Liver (tissue), 8 donors: ENCODE measurements at regions not wholly inside any gene's neighbourhood (a gene's known extent, or its start where the extent isn't known, plus 50 kb on each side); places are given as distances from the start of the nearest gene placed in this dataset.

Source experiments
- DNase-seq: peaks from one replicate; pipeline ENCODE4 v3.0.0-alpha.2; 2017; ENCODE audit warnings: low spot score
- H3K27ac ChIP-seq, 2 donors: one replicate each; pipeline ENCODE4 v1.7.0; 2013; ENCODE audit warnings: inconsistent platforms in 2 of 2, low read length in 2 of 2, control low read depth in 1 of 2, low read depth in 1 of 2, mild to moderate bottlenecking in 1 of 2
- H3K27me3 ChIP-seq, 4 donors: one replicate each; pipeline versions ENCODE4 v1.6.1 to v1.7.0; 2013; ENCODE audit warnings: low read length in 3 of 4, inconsistent platforms in 1 of 4, mild to moderate bottlenecking in 1 of 4, moderate library complexity in 1 of 4; ENCODE audit not compliant: control insufficient read depth in 4 of 4, insufficient read depth in 4 of 4
- H3K36me3 ChIP-seq, 4 donors: one replicate each; pipeline versions ENCODE4 v1.6.1 to v1.7.0; 2013; ENCODE audit warnings: low read length in 3 of 4, mild to moderate bottlenecking in 3 of 4, low read depth in 1 of 4, moderate library complexity in 1 of 4; ENCODE audit not compliant: control insufficient read depth in 4 of 4, insufficient read depth in 3 of 4
- H3K4me1 ChIP-seq, 4 donors: one replicate each; pipeline versions ENCODE4 v1.6.1 to v1.7.0; 2013; ENCODE audit warnings: low read length in 3 of 4, mild to moderate bottlenecking in 3 of 4, moderate library complexity in 1 of 4; ENCODE audit not compliant: control insufficient read depth in 4 of 4, insufficient read depth in 4 of 4
- H3K4me3 ChIP-seq, 3 donors: one replicate each; pipeline versions ENCODE4 v1.6.1 to v1.7.0; 2013; ENCODE audit warnings: low read length in 3 of 3, control low read depth in 1 of 3, low read depth in 1 of 3, mild to moderate bottlenecking in 1 of 3
- H3K9ac ChIP-seq, 2 donors: one replicate each; pipeline ENCODE4 v1.7.0; 2013; ENCODE audit warnings: low read length in 2 of 2, mild to moderate bottlenecking in 2 of 2, moderate library complexity in 2 of 2, control low read depth in 1 of 2, low read depth in 1 of 2
- H3K9me3 ChIP-seq, 4 donors: one replicate each; pipeline versions ENCODE4 v1.6.1 to v1.7.0; 2013; ENCODE audit warnings: low read length in 3 of 4; ENCODE audit not compliant: control insufficient read depth in 4 of 4
- ATF3 ChIP-seq: IDR thresholded peaks from 2 replicates; pipeline ENCODE4 v1.6.1; 2016; ENCODE audit warnings: antibody characterized with exemption
- EGR1 ChIP-seq, 2 donors: IDR thresholded peaks; 2 replicates each; pipeline ENCODE4 v1.6.1; 2016 to 2018; ENCODE audit warnings: antibody characterized with exemption in 2 of 2, low read depth in 2 of 2
- FOXA1 ChIP-seq: IDR thresholded peaks from 2 replicates; pipeline ENCODE4 v1.6.1; 2016; ENCODE audit warnings: antibody characterized with exemption
- FOXA2 ChIP-seq: IDR thresholded peaks from 2 replicates; pipeline ENCODE4 v1.6.1; 2016; ENCODE audit warnings: antibody characterized with exemption
- GABPA ChIP-seq, 2 donors: IDR thresholded peaks in 1 of 2; conservative IDR thresholded peaks in 1 of 2; 2 replicates each; pipeline ENCODE4 v1.6.1; 2016; ENCODE audit warnings: antibody characterized with exemption in 2 of 2, mild to moderate bottlenecking in 1 of 2, moderate library complexity in 1 of 2
- HNF4A ChIP-seq, 2 donors: conservative IDR thresholded peaks; 2 replicates each; pipeline ENCODE4 v1.6.1; 2016; ENCODE audit warnings: antibody characterized with exemption in 2 of 2, mild to moderate bottlenecking in 2 of 2
- HNF4G ChIP-seq: IDR thresholded peaks from 2 replicates; pipeline ENCODE4 v1.6.1; 2016; ENCODE audit warnings: antibody characterized with exemption
- JUND ChIP-seq, 2 donors: IDR thresholded peaks; 2 replicates each; pipeline ENCODE4 v1.6.1; 2016; ENCODE audit warnings: antibody characterized with exemption in 2 of 2
- NR2F2 ChIP-seq: IDR thresholded peaks from 2 replicates; pipeline ENCODE4 v1.6.1; 2016; ENCODE audit warnings: antibody characterized with exemption
- RAD21 ChIP-seq, 2 donors: IDR thresholded peaks; 2 replicates each; pipeline ENCODE4 v1.6.1; 2016; ENCODE audit warnings: antibody characterized with exemption in 2 of 2, mild to moderate bottlenecking in 2 of 2
- RXRA ChIP-seq, 2 donors: IDR thresholded peaks; 2 replicates each; pipeline ENCODE4 v1.6.1; 2017 to 2018; ENCODE audit warnings: antibody characterized with exemption in 2 of 2, mild to moderate bottlenecking in 1 of 2
- SP1 ChIP-seq: IDR thresholded peaks from 2 replicates; pipeline ENCODE4 v1.6.1; 2018; ENCODE audit warnings: antibody characterized with exemption, mild to moderate bottlenecking
- TAF1 ChIP-seq: conservative IDR thresholded peaks from 2 replicates; pipeline ENCODE4 v1.6.1; 2016; ENCODE audit warnings: antibody characterized with exemption, mild to moderate bottlenecking
- YY1 ChIP-seq: IDR thresholded peaks from 2 replicates; pipeline ENCODE4 v1.6.1; 2016; ENCODE audit warnings: antibody characterized with exemption, mild to moderate bottlenecking
- WGBS: extraction: QIAGEN DNeasy Blood & Tissue Kit; methylation state at CpG from one replicate; pipeline ENCODE4 v1.1.7; 2013; 5-methylcytosine and 5-hydroxymethylcytosine counted together
- TF ChIP-seq, protein P1 (sequence below): fragments of 150-350 bp; IDR thresholded peaks from 2 replicates; pipeline ENCODE4 v1.5.1; 2017; ENCODE audit warnings: improper control_type of control experiment, low read depth, low read length; ENCODE audit not compliant: missing input control
- TF ChIP-seq, protein P2 (sequence below): IDR thresholded peaks from 2 replicates; pipeline ENCODE4 v1.6.1; 2016; ENCODE audit warnings: antibody characterized with exemption, mild to moderate bottlenecking
- TF ChIP-seq, protein P3 (sequence below): IDR thresholded peaks from 2 replicates; pipeline ENCODE4 v1.6.1; 2016; ENCODE audit warnings: antibody characterized with exemption
- TF ChIP-seq, protein P4 (sequence below): IDR thresholded peaks from 2 replicates; pipeline ENCODE4 v1.6.1; 2016; ENCODE audit warnings: antibody characterized with exemption
- donor health status: healthy.
- donor health status: healthy.
- donor health status: healthy.
- donor health status: healthy.
- donor health status: healthy.

DNA sequence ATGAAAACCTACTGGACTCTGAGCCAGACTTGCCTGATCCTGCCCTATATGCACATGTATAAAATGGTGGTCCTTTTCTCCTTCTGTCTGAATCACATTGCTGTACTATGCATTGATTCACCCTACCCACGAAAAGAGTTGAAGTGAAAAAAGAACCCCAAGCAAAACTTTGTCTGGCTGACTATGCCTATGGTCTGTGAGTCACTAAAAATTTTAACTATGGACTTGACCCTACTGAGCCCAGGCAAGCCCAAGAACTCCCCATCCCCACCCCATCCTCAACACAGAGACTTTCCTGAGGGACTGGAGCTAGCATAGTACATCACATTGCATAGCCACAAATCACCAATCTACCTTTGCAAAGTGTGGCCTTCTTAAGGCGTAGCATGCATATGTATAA is 116.6 kb upstream of the TENM3 start (continued):
- TF ChIP-seq, protein P1, sequence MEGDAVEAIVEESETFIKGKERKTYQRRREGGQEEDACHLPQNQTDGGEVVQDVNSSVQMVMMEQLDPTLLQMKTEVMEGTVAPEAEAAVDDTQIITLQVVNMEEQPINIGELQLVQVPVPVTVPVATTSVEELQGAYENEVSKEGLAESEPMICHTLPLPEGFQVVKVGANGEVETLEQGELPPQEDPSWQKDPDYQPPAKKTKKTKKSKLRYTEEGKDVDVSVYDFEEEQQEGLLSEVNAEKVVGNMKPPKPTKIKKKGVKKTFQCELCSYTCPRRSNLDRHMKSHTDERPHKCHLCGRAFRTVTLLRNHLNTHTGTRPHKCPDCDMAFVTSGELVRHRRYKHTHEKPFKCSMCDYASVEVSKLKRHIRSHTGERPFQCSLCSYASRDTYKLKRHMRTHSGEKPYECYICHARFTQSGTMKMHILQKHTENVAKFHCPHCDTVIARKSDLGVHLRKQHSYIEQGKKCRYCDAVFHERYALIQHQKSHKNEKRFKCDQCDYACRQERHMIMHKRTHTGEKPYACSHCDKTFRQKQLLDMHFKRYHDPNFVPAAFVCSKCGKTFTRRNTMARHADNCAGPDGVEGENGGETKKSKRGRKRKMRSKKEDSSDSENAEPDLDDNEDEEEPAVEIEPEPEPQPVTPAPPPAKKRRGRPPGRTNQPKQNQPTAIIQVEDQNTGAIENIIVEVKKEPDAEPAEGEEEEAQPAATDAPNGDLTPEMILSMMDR: no peak
- no peak for TF ChIP-seq EGR1 (IDR thresholded peaks at IDR 0.05; ENCODE audit: low read depth in 2 of 2)

DNA sequence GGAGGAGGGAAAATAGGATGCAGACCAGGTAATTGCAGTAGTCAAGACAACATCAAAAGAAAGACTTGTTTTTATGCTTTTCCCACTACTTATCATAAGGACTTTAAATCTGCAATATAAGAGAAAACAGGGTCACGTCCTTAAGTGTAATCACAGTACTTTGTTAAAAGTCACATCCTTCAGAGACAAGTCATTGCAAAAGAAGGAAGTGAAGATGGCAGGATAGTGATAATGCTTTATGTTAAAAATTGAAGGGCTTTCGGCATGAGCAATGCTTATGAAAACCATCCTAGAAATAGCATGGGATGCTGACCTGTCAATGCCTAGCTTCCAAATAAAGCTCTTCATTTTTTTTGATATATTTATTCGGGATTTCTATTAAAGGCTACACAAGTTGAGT is 110.2 kb upstream of the TENM3 start:
- no peak overlapping the region for H3K9ac ChIP-seq
- no peaks in the 10 kb centered on the region for H3K9me3 ChIP-seq
- no peaks in the 10 kb centered on the region for H3K4me1 ChIP-seq
- no peaks in the 10 kb centered on the region for H3K36me3 ChIP-seq
- no peak overlapping the region for H3K27ac ChIP-seq
- TF ChIP-seq TAF1: no peak
- TF ChIP-seq, protein P2, sequence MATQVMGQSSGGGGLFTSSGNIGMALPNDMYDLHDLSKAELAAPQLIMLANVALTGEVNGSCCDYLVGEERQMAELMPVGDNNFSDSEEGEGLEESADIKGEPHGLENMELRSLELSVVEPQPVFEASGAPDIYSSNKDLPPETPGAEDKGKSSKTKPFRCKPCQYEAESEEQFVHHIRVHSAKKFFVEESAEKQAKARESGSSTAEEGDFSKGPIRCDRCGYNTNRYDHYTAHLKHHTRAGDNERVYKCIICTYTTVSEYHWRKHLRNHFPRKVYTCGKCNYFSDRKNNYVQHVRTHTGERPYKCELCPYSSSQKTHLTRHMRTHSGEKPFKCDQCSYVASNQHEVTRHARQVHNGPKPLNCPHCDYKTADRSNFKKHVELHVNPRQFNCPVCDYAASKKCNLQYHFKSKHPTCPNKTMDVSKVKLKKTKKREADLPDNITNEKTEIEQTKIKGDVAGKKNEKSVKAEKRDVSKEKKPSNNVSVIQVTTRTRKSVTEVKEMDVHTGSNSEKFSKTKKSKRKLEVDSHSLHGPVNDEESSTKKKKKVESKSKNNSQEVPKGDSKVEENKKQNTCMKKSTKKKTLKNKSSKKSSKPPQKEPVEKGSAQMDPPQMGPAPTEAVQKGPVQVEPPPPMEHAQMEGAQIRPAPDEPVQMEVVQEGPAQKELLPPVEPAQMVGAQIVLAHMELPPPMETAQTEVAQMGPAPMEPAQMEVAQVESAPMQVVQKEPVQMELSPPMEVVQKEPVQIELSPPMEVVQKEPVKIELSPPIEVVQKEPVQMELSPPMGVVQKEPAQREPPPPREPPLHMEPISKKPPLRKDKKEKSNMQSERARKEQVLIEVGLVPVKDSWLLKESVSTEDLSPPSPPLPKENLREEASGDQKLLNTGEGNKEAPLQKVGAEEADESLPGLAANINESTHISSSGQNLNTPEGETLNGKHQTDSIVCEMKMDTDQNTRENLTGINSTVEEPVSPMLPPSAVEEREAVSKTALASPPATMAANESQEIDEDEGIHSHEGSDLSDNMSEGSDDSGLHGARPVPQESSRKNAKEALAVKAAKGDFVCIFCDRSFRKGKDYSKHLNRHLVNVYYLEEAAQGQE: no peak
- TF ChIP-seq RXRA (IDR thresholded peaks at IDR 0.05): no peak
- no peak for TF ChIP-seq ATF3
- no peak for TF ChIP-seq SP1
- TF ChIP-seq GABPA (IDR thresholded peaks at IDR 0.05 in 1 of 2, conservative IDR thresholded peaks at IDR 0.05 in 1 of 2): no peak
- no peak for TF ChIP-seq JUND (IDR thresholded peaks at IDR 0.05)
- no peak for TF ChIP-seq YY1
- TF ChIP-seq HNF4A (conservative IDR thresholded peaks at IDR 0.05): no peak
- TF ChIP-seq NR2F2: no peak
- TF ChIP-seq, protein P3, sequence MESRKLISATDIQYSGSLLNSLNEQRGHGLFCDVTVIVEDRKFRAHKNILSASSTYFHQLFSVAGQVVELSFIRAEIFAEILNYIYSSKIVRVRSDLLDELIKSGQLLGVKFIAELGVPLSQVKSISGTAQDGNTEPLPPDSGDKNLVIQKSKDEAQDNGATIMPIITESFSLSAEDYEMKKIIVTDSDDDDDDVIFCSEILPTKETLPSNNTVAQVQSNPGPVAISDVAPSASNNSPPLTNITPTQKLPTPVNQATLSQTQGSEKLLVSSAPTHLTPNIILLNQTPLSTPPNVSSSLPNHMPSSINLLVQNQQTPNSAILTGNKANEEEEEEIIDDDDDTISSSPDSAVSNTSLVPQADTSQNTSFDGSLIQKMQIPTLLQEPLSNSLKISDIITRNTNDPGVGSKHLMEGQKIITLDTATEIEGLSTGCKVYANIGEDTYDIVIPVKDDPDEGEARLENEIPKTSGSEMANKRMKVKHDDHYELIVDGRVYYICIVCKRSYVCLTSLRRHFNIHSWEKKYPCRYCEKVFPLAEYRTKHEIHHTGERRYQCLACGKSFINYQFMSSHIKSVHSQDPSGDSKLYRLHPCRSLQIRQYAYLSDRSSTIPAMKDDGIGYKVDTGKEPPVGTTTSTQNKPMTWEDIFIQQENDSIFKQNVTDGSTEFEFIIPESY: no peak
- TF ChIP-seq, protein P1: no peak
- TF ChIP-seq FOXA2: no peak
- no peak for TF ChIP-seq EGR1 (IDR thresholded peaks at IDR 0.05; ENCODE audit: low read depth in 2 of 2)
- no peak for TF ChIP-seq FOXA1
- TF ChIP-seq, protein P4, sequence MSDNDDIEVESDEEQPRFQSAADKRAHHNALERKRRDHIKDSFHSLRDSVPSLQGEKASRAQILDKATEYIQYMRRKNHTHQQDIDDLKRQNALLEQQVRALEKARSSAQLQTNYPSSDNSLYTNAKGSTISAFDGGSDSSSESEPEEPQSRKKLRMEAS: no peak
- no peak for TF ChIP-seq HNF4G
- no peak for TF ChIP-seq RAD21 (IDR thresholded peaks at IDR 0.05)
- peaks cover 0 to 7% (median 5%) of the 10 kb centered on the region in 4 donors for H3K27me3 ChIP-seq
- 63% methylated on average over 3 of the region's 3 CpGs for WGBS
- H3K4me3 ChIP-seq: no peak overlapping the region
- no peak for DNase-seq
